HEK293T (cell line): ENCODE measurements at regions not wholly inside any gene's neighbourhood (a gene's known extent, or its start where the extent isn't known, plus 50 kb on each side); places are given as distances from the start of the nearest gene placed in this dataset.

Source experiments
- ARNT ChIP-seq: fragments of 450-650 bp; IDR thresholded peaks from 2 replicates; pipeline ENCODE4 v1.6.1; 2017; ENCODE audit warnings: mild to moderate bottlenecking
- CTBP1 ChIP-seq: fragments of 450-650 bp; IDR thresholded peaks from 2 replicates; pipeline ENCODE4 v1.6.1; 2016; ENCODE audit warnings: borderline replicate concordance
- ELF4 ChIP-seq: fragments of 450-650 bp; IDR thresholded peaks from 2 replicates; pipeline ENCODE4 v1.6.1; 2017; ENCODE audit warnings: antibody characterized with exemption
- FOXA1 ChIP-seq: fragments of 450-650 bp; IDR thresholded peaks from 2 replicates; pipeline ENCODE4 v1.6.1; 2016; ENCODE audit warnings: mild to moderate bottlenecking
- FOXK2 ChIP-seq: fragments of 450-650 bp; IDR thresholded peaks from 2 replicates; pipeline ENCODE4 v1.6.1; 2016; ENCODE audit warnings: mild to moderate bottlenecking
- HDGF ChIP-seq: fragments of 450-650 bp; IDR thresholded peaks from 2 replicates; pipeline ENCODE4 v1.6.1; 2017; ENCODE audit warnings: antibody characterized with exemption, borderline replicate concordance
- SP1 ChIP-seq: fragments of 450-650 bp; IDR thresholded peaks from 2 replicates; pipeline ENCODE4 v1.6.1; 2017
- SUZ12 ChIP-seq: fragments of 450-650 bp; IDR thresholded peaks from 2 replicates; pipeline ENCODE4 v1.6.1; 2016; ENCODE audit warnings: mild to moderate bottlenecking
- TARDBP ChIP-seq: fragments of 450-650 bp; IDR thresholded peaks from 2 replicates; pipeline ENCODE4 v1.6.1; 2016

DNA sequence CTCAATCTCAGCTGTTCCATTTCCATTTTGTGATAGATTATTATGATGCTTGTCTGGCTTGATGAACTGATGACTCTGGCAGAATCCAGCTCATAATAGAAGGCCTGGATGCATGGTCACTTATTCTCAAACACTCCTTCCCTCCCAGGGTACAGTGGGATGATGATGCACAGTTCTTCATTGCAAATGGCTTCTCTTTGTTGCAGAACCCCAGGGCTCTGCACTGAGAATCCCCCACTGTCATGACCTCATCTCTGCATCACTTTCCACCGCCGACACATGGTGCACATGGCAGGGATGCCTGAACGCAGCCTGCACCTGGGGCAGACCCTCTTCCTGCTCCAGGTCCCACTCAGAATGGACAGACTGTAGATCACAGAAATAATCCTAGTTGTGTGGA, 515.6 kb upstream of the NR2F2 start:
- TF ChIP-seq SP1 (no peak), ELF4 (no peak), CTBP1 (no peak), HDGF (no peak), TARDBP (no peak), FOXK2 (no peak), SUZ12 (no peak), ARNT (no peak), FOXA1 (no peak)
